HCT116 (cell line): ENCODE measurements at regions not wholly inside any gene's neighbourhood (a gene's known extent, or its start where the extent isn't known, plus 50 kb on each side); places are given as distances from the start of the nearest gene placed in this dataset.

ENCODE experiments used
- CBX3 ChIP-seq: IDR thresholded peaks from 2 replicates; pipeline ENCODE4 v1.6.1; 2012; ENCODE audit warnings: low read depth
- CEBPB ChIP-seq: IDR thresholded peaks from 2 replicates; pipeline ENCODE4 v1.6.1; 2012; ENCODE audit warnings: low read depth
- CTCF ChIP-seq, 3 experiments: fragments of 200-600 bp in 1 of 3; sonication (generic) in 1 of 3; IDR thresholded peaks in 2 of 3; conservative IDR thresholded peaks in 1 of 3; 2 replicates each; pipeline ENCODE4 v1.5.1; 2012 to 2017; ENCODE audit warnings: low read depth in 2 of 3, low read length in 2 of 3, antibody characterized with exemption in 1 of 3, borderline replicate concordance in 1 of 3, control low read depth in 1 of 3, mild to moderate bottlenecking in 1 of 3, mixed read lengths in 1 of 3, mixed run types in 1 of 3, moderate library complexity in 1 of 3; ENCODE audit not compliant: insufficient read depth in 1 of 3
- ELF1 ChIP-seq: IDR thresholded peaks from 2 replicates; pipeline ENCODE4 v1.6.1; 2012; ENCODE audit warnings: low read depth, borderline replicate concordance
- EZH2 ChIP-seq: fragments of 200-600 bp; sonication (generic); IDR thresholded peaks from 2 replicates; pipeline ENCODE4 v1.6.1; 2017; ENCODE audit warnings: antibody characterized with exemption, mixed run types
- POLR2A ChIP-seq: IDR thresholded peaks from 2 replicates; pipeline ENCODE4 v1.7.0; 2011; ENCODE audit warnings: borderline replicate concordance; ENCODE audit not compliant: insufficient read depth, insufficient read length; ENCODE audit errors: extremely low read depth
- POLR2AphosphoS5 ChIP-seq: IDR thresholded peaks from 2 replicates; pipeline ENCODE4 v1.6.1; 2011; ENCODE audit warnings: mild to moderate bottlenecking, low read depth, low read length, moderate library complexity
- RAD21 ChIP-seq: IDR thresholded peaks from 2 replicates; pipeline ENCODE4 v1.6.1; 2012; ENCODE audit warnings: low read depth, mild to moderate bottlenecking
- SP1 ChIP-seq: IDR thresholded peaks from 2 replicates; pipeline ENCODE4 v1.6.1; 2012; ENCODE audit warnings: low read depth
- SRF ChIP-seq: IDR thresholded peaks from 2 replicates; pipeline ENCODE4 v1.6.1; 2012; ENCODE audit warnings: low read depth
- YY1 ChIP-seq: IDR thresholded peaks from 2 replicates; pipeline ENCODE4 v1.6.1; 2011; ENCODE audit warnings: low read length, low read depth, moderate library complexity, mild to moderate bottlenecking; ENCODE audit not compliant: insufficient replicate concordance; ENCODE audit errors: extremely low read depth
- TF ChIP-seq, protein P1 (sequence below): IDR thresholded peaks from 2 replicates; pipeline ENCODE4 v1.6.1; 2012; ENCODE audit warnings: low read depth
- TF ChIP-seq, protein P2 (sequence below): IDR thresholded peaks from 2 replicates; pipeline ENCODE4 v1.6.1; 2012

DNA sequence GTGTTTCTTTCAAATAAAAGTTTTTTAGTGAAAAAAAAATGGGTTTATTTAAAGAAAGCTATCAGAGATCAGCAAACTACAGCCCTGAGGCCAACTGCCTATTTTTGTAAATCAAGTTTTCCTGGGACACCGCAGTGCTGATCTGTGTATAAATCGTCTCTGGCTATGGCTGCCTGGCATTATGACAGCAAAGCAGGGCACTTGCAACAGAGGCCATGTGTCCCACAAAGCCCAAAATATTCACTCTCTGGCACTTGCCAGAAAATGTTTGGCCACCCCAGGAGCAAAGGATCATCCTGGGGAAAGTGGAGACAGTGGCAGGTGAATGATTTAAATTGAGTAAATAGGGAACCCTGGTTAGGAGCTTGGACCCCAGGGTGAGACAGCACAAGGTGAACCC lies 291.6 kb downstream of the PREX1 start:
- TF ChIP-seq CTCF (IDR thresholded peaks at IDR 0.05 in 2 of 3, conservative IDR thresholded peaks at IDR 0.05 in 1 of 3; ENCODE audit: borderline replicate concordance in 1 of 3, insufficient read depth in 1 of 3, low read depth in 2 of 3, low read length in 2 of 3) (no peak), POLR2AphosphoS5 (no peak), EZH2 (no peak), SP1 (no peak), RAD21 (no peak), CBX3 (no peak), YY1 (no peak), CEBPB (no peak), SRF (no peak), POLR2A (no peak), ELF1 (no peak)
- TF ChIP-seq, protein P1, sequence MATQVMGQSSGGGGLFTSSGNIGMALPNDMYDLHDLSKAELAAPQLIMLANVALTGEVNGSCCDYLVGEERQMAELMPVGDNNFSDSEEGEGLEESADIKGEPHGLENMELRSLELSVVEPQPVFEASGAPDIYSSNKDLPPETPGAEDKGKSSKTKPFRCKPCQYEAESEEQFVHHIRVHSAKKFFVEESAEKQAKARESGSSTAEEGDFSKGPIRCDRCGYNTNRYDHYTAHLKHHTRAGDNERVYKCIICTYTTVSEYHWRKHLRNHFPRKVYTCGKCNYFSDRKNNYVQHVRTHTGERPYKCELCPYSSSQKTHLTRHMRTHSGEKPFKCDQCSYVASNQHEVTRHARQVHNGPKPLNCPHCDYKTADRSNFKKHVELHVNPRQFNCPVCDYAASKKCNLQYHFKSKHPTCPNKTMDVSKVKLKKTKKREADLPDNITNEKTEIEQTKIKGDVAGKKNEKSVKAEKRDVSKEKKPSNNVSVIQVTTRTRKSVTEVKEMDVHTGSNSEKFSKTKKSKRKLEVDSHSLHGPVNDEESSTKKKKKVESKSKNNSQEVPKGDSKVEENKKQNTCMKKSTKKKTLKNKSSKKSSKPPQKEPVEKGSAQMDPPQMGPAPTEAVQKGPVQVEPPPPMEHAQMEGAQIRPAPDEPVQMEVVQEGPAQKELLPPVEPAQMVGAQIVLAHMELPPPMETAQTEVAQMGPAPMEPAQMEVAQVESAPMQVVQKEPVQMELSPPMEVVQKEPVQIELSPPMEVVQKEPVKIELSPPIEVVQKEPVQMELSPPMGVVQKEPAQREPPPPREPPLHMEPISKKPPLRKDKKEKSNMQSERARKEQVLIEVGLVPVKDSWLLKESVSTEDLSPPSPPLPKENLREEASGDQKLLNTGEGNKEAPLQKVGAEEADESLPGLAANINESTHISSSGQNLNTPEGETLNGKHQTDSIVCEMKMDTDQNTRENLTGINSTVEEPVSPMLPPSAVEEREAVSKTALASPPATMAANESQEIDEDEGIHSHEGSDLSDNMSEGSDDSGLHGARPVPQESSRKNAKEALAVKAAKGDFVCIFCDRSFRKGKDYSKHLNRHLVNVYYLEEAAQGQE = no peak
- TF ChIP-seq, protein P2, sequence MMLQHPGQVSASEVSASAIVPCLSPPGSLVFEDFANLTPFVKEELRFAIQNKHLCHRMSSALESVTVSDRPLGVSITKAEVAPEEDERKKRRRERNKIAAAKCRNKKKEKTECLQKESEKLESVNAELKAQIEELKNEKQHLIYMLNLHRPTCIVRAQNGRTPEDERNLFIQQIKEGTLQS = no peak
